Fibroblast of villous mesenchyme (primary cell): ENCODE measurements at regions not wholly inside any gene's neighbourhood (a gene's known extent, or its start where the extent isn't known, plus 50 kb on each side); places are given as distances from the start of the nearest gene placed in this dataset.

Experiments used
- DNase-seq: peaks from one replicate; pipeline ENCODE4 v3.0.0-alpha.2; 2010; ENCODE audit warnings: low read depth
- H3K4me3 ChIP-seq: 2 replicates; pipeline ENCODE4 v1.5.1; 2011; ENCODE audit warnings: low read depth, mild to moderate bottlenecking, low read length
- TF ChIP-seq, protein P1 (sequence below): IDR thresholded peaks from 2 replicates; pipeline ENCODE4 v1.5.1; 2012; ENCODE audit warnings: low read depth, mild to moderate bottlenecking, low read length; ENCODE audit not compliant: insufficient read depth

DNA sequence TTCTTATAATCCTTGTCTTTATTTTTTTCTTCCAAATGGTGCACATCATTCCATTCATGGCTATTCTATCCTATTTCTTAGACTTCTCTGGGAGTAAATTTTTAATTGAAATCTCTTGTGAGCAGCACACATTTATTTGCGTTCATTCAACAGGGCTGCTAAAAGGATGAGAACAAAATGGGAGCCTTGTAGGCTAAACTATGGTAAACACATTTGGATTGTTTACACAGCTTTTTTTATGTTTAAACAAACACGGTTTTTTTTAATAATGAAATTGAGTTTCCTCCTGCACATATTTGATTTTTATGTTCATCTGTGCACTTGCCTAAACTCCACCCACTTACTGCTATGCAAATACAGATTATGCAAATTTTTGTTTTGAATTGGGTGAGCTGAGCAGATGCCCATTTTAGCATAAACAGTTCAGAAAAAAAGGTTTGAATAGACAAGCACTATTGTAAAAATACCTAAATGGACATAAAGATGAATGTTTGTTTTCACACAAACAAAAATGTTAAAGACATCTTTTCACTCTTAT is 92.0 kb downstream of the OLIG3 start:
- H3K4me3 ChIP-seq = no peak overlapping the region
- DNase-seq = no peak
- TF ChIP-seq, protein P1, sequence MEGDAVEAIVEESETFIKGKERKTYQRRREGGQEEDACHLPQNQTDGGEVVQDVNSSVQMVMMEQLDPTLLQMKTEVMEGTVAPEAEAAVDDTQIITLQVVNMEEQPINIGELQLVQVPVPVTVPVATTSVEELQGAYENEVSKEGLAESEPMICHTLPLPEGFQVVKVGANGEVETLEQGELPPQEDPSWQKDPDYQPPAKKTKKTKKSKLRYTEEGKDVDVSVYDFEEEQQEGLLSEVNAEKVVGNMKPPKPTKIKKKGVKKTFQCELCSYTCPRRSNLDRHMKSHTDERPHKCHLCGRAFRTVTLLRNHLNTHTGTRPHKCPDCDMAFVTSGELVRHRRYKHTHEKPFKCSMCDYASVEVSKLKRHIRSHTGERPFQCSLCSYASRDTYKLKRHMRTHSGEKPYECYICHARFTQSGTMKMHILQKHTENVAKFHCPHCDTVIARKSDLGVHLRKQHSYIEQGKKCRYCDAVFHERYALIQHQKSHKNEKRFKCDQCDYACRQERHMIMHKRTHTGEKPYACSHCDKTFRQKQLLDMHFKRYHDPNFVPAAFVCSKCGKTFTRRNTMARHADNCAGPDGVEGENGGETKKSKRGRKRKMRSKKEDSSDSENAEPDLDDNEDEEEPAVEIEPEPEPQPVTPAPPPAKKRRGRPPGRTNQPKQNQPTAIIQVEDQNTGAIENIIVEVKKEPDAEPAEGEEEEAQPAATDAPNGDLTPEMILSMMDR = no peak

DNA sequence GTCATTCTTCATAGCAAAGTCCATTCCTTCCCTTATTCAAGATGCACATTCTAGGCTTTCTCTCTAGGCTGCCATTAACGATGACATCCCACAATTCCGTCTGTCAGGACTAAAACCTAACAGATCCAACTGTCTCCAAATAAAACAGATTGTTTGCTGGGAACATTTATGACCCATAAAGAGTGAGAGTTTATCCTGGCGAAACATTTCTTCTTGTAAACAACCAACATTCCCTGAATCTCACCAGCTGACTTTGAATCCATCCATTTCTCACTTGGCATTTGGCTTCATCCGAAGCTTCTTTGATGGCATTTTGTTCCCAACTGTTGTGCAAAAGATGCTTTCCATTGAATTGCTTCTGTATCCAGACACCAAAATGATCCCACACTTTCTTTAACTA is 93.1 kb downstream of the OLIG3 start:
- TF ChIP-seq, protein P1 = no peak
- H3K4me3 ChIP-seq = no peak overlapping the region
- DNase-seq = no peak

DNA sequence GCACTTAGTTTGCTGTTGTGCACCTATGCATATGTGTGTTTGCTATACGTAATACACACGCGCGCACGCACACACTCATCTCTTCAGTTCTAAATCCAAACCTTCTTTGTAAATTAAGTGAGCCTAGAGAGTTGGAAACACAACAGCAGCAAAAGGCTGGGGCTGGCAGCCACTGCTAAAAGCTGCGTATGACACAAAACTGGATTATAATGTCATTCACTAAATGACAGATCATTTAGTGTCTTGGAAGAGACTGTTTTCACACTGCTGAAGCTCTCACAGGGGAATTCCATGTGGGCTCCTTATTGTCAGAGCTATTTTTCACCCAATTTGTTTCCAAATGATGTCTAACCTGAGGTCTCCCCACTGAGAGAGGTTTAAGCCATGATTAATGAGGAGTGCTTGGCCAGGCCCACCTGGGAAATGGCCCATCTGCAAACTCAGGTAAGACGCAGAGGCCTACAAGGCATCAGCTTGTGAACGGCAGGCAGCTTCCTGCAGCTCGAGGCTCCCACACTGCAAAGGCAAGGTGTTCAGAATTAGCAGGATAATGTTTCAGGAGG is 94.2 kb downstream of the OLIG3 start:
- no peak for DNase-seq
- TF ChIP-seq, protein P1 = no peak

DNA sequence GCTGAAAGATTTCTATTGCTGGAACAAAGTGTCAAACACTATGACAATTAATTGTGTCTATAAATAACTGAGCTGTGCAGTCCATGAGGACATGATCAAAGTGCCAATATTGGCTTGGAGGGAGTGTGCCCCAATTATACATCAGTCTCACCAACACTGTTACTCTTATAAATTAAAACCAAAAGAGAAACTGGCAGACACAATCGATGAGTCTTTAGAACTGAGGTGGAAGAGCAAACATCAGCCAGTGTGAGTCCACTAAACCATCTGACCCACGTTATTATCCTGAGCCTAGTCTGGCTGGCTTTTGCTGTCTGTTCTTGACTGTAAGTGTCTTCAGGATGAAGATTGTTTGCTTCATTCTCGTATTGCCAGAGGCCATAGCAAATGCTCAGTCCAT is 98.9 kb downstream of the OLIG3 start:
- no peak overlapping the region for H3K4me3 ChIP-seq
- no peak for DNase-seq
- TF ChIP-seq, protein P1 = no peak

More for the DNA sequence above, 94.2 kb downstream of the OLIG3 start:
- no peak overlapping the region for H3K4me3 ChIP-seq

DNA sequence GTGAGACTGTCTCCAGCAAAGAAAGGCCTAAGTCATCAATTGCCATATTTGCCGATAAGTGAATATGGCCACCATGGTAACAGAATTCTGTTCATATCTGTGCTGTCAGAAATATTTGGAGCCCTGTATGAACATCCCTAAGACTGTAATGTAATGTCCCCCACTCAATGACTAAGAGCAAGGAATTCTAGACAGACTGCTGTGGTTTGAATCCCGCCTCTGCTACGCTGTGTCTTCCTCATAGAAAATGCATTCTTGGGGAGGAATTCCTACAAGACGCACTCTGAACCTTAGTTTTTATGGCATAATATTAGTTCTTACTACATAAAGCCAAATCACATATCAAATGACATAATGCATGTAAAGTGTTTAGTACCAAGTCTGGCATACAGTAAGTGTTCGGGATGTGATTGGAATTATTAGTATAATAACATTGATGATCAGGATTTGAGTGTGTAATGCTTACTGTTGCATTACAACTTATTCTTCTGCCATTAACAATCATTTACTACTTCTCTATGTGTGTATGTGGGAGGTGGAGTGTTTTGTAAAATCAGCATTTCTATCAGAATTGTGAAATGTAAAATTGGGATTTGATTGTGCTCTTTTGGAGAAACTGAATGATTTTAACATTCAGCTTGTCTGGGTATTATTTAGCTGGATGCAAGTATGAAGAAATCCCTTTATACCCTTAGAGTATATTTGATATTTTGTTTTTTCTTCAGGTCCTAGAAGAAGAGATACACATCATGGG is 103.0 kb downstream of the OLIG3 start:
- no peak for DNase-seq
- TF ChIP-seq, protein P1 = no peak
- no peak overlapping the region for H3K4me3 ChIP-seq

DNA sequence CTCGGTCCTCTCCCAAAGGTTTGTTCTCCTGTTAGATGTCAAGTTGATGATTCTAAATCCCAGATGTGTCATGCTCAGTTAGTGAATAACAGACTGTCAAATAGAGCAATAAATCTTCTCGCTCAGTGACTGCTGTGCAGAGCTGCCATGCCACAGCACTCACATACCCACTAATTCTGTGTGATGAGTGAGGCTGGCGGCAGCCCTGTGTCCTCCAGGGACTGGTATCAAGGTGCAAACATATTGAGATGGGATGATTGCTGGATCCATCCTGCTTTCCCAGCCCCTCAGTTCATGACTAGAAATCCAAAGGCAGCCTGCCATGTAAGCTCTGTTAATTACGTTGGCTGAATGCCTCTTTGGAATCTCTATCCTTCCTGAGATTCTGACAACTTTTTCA is 103.9 kb downstream of the OLIG3 start:
- TF ChIP-seq, protein P1 = no peak
- no peak overlapping the region for H3K4me3 ChIP-seq
- no peak for DNase-seq
